GM21447 (cell line): ENCODE measurements at regions not wholly inside any gene's neighbourhood (a gene's known extent, or its start where the extent isn't known, plus 50 kb on each side); places are given as distances from the start of the nearest gene placed in this dataset.

Experiments
- ATAC-seq: cut with Tn5 transposase; IDR thresholded peaks from one replicate; pipeline ENCODE4 v1.9.1; 2021; ENCODE audit not compliant: unreplicated experiment

DNA sequence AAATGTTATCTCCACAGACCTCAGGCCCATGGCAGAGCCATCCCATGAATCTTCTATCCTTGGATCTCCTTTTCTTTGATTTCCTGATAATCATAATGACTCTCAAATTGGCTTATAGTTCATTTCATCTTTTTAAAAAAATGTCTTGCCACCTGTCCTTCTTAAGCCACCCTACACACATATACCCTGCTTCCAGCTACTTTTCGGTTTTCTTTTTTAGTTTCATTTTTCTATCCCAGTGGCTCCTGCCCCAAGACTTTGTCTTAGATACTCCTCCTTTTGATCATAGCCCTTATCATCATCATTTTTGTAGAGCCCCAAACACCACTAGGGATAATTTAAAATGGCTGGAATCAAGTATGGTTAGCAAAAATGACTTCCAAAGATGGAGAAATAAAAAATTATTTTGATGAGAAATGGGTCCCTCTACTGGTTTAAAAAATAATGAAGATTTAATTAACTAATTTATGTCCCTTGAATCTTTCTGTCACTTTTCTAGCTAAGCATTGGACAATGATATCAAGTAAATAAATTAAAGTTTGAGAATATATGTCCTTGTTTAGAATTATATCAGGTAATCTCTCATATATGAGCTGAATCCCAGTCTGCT is 277.3 kb upstream of the SEMA3D start:
- ATAC-seq, result no peak

DNA sequence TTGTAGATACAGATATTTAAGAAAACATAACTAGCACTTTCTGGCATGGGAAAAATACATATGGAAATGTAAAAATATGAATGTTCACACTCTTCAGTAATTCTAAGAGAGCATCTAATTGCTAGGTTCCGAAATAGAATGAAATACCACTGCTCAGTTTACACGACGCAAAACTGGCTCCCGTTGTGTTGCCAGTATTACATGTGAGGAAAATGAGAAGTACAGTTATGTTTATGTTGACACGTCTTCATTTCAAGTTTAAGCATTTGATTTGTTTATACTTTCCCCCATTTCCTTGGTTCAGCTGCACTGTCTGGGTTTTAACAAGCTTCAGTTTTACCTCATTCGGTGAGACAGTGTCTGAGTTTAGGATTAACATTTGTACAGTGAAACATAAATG is 275.8 kb upstream of the SEMA3D start:
- ATAC-seq, result no peak

DNA sequence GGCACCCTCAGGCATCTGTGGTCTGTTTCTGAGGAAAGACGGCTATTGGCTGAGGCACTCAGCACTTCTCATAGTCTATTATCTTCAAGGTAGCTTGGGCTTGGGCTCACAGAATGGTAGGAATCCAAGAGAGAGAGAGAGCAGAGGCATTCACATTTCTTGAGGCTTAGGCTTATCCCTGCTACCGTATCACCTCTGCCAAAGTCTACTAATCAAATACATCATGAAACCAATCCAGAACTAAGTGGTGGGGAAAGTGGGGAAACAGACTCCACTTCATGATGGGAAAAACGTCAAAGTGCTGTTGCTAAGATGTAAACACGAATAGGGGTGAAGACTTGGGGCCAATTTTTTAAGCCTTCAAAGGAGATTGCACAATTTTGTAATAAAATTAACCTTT is 271.1 kb upstream of the SEMA3D start:
- ATAC-seq, result no peak

DNA sequence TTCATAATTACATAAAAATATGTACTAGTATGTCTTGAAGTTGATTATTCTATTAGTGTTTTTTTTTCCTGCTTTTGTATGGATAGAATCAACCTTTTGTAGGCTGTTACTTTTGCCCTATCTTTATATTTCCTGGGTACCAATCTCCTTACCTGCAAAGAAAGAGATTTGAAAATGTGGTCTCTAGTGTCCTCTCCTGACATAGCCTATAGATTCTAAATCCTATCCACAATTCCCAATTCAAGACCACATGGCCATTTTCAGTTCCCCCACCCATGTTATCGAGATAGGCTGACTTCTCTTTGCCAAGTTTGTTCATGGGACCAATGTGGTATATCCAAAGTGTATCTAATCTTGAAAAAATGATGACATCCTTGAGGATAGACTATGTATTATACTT is 269.4 kb upstream of the SEMA3D start:
- no peak for ATAC-seq

DNA sequence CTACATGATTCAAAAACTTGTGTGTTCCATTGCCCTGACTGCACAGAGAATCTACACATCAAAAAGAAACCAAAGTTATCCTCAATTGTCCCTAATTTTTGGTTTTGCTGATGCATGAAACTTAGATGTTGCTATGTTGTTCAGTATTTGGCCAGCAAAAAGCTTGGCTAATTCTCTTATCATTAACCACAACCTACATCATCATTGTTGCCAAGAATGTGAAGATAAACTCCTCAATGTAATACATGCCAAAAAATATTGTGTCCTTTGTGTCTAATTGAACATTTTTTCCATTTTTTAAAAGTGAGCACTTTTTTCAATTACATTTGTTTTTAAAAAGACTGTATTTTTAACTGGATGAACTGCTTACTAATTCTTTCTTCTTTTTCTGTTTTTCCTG is 268.0 kb upstream of the SEMA3D start:
- no peak for ATAC-seq

DNA sequence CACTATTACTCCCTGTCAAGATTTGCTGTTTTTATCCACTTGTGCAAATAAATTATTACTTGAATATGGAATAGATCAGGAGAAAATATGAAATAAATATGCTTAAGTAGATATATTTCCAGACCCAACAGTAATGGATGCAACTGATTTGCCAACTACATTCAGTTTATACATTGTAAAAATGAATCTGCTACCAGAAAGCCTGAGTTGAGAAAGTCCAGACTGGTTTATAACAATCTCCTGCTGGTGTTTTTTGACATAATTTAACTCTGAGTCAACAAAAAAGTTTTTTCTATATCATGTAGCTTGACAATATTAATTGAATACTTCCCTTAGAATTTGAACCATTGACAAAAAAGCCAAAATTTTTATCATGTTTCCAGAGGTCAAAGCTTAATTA is 265.8 kb upstream of the SEMA3D start:
- ATAC-seq, result no peak

DNA sequence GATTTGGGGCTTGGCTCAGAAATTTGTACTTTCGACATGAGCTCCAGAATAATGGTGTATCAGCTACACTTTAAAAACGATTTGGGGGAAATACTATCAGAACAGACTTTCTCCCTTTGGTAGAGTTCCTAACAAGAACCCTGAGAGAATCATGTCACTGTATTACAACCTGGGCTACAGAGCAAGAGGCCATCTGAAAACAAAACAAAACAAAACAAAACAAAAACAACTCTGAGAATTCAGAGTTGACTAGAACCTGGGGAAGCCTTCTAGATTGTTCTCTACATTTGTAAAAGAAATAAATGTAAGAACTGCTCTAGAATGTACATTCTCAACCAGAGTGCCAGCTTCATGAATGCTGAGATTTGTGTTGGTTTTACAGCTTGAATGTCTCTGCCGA is 262.6 kb upstream of the SEMA3D start:
- ATAC-seq, result no peak

DNA sequence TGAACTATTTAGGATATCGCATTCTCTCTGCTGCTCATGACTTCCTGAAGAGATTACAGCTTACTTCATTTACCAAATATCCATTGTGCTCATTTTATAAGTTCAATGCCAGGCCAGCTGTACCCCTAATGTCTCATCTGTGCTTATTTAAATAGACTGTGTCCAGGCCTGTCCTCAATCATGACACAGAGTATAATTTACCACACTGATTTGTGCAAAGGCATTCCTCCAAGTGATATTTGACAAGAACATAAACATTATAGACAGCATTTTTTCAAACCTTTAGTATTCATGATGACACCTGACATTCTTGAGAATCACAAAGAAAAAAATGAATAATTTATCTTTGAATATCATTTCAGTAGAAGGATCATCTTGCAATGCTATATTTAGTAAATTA is 260.1 kb upstream of the SEMA3D start:
- ATAC-seq, result no peak

DNA sequence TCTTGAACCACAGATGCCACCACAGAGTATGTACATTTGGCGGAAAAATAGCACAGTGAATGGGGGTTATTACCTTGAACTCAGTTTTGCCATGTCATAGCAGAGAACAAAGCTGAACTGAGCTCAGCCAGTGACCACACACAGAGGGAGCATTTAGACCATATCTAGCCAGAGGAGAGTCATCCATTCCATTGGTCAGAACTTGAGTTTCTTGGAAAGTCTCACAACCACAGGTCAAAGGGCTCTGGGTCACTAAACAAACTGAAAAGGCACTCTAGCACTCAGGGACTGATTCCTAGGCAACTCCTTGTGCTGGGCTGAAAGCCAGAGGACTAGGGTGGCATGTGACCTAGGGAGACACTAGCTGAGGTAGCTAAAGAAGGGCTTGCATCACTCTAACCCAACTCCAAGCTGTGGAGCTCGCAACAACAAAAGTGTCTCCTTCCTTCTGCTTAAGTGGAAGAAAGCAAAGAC is 239.7 kb upstream of the SEMA3D start:
- no peak for ATAC-seq

DNA sequence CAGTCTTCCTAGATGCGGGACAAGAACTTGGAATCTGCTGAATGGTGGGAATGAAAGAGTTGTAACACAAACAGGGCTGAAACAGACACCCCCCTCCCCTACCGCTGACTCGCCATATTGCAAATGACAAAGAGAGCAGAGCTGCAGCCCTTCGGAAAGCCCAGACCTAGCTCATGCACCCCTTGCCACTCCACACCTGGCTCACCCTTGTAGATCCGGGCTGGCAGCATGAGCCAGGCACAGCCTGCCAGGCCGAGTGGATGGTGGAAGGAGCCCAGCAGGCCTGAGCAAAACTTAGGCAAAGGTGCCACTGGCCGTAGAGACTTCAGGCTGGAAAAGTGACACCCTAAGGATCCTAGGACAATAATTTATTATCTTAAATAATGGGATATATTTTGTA is 237.4 kb upstream of the SEMA3D start:
- ATAC-seq, result no peak

DNA sequence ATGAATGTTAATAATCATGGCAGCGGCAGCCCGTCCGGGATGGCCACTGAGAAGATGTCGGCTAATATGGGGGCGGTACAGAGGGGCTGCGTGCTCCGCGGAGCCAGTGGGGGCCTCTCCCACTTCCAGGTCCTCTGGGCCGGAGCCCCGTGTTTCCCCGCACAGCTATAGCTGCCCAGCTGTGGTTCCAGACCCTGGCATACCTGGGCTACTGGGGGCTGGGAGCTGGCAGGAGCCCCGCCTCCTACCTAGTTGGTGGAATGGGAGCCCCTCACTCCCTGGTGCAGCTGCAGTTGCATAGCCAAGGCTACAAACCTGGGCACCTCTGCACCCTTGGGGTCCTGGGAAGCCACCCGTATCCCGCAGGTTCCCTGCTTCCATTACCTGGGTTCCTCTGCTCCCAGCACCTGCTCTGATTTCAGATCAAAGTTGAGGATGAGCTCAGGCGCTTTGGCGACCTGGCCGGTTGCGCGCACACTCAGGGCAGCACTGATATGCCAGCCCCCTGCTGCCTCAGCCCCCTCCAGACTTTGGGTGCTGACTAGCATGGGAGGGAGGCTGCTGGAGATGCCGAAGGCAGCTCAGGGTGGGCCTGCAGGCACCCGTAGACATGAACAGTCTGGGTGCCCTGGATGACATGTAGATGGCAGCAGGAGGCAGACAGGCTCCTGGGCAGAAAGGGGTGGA is 236.5 kb upstream of the SEMA3D start:
- ATAC-seq, result no peak

DNA sequence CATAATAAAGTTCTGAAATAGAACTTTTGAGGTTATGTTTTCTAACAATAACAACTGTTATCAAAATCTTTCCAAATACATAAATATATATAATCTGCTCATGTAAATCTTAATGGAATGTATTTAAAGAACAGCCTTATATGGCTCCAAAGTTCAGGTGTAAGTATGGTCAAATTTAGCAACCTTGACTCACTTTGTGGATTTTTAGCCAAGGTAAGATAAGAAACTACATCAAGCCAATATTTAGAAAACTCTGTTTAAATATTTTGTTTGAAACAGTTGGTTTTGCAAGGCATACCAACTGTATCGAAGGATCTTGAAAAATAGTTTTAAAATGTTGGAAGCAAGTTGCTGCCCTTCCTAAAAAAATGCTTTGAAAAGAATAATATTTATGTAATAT is 228.9 kb upstream of the SEMA3D start:
- ATAC-seq, result no peak

DNA sequence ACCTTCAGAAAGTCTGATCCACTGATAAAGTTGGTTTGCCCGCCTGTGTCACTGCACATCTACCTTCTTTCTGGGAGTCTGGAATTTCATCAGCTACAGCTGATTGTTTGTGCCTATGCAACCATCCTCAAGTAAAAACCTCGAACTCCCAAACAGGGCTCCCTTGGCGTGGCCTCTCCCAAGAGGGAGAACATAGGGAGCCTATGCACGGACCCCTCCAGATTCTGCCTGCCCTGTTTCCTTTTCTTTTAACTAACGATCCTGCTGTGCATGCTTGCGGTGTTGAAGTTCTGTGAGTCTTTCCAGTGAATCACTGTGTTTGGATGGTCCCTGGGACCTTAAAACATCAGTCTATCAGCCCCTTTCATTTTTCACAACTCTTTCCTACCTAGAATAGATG is 226.9 kb upstream of the SEMA3D start:
- no peak for ATAC-seq

DNA sequence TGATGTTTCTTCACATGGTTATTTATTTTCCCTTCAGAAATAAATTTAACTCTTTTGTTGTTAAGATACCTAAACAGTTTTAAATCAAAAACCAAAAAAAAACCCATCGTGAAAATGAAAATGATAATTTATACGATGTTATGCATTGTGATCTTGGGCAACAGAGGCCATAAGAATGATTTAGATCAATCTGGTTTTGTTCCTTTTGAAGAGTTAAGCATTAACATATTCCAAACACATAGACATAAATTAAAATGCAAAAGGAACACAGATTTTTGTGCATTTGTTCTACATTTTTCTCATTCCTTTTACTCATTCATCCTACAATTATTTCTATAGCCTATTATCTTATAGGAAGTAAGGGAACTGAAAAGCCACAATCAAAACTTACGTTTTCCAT is 226.1 kb upstream of the SEMA3D start:
- no peak for ATAC-seq

DNA sequence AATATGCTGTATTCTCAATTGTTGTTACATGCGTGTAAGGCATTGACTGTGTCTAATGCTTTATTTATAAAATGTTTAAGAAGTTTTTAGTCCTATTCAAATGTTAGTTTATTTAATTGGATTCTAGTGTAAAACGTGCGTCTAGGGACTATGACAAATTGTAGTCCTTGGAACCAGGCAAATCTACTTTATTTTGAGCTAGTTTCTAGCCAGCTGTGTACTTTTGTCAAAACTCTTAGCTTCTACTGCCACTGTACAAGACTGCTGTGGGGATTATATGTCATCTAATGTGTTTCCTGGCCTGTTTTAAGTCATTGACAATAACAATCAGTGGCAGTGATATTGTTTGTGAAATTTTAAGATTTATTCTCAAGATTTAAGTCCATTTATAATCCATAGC is 220.5 kb upstream of the SEMA3D start:
- no peak for ATAC-seq

DNA sequence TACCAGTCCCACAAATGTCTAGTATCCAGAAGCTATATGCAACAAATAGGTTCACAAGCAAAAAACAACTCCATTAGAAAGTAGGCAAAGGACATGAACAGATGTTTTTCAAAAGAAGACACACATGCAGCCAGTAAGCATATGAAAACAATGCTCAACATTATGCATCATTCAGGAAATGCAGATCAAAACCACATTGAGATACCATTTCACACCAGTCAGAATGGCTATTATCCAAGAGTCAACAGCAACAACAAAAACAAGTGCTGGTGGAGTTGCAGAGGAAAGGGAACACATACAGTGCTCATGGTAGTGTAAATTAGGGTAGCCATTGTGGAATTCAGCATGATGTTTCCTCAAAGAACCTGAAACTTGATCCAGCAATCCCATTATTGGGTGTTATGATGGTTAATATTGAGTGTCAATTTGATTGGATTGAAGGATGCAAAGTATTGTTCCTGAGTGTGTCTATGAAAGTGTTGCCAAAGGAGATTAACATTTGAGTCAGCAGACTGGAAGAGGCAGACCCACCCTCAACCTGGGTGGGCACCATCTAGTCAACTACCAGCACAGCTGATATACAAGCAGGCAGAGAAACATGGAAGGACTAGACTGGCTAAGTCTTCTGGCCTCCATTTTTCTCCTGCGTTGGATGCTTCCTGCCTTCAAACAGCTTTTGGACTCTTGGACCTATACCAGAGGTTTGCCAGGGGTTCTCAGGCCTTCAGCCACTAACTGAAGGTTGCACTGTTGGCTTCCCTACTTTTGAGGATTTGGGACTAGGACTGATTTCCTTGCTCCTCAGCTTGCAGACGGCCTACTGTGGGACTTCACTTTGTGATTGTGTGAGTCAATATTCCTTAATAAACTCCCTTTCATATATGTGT is 218.4 kb upstream of the SEMA3D start:
- ATAC-seq, result no peak

DNA sequence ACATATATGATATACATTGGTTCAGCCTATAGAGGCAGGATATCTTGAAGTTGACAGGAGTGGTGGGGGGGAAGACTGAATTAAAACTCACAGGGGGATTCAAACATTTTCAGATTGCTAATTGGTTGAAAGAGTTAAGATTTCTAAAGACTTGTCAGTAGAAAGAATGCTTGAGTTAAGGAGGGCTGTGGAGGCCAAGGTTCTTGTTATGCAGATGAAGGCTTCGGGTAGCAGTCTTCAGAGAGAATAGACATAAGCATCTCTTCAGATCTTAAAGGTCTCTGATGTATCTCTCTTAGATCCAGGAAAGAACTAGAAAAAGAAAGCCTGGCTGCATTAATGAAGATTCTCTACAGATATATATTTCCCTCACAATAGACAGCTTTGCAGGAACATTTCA is 209.8 kb upstream of the SEMA3D start:
- no peak for ATAC-seq

DNA sequence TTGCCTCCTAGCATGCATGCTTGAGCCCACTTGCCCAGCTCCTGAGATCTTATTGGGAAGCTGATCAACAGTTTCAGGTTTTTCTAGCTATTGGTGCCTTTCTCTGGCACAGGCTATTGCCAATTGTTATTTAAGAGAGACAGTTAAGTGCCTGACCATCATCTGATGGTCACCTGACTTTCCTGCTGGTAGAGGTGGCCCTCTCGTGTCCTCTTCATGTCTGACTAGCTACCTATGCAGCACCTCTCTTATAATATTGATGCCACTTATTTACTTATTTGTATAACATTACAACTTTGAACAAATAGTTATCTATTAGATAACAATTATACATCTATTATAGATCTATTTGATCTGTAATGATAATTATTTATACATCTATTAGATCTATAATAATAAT is 205.9 kb upstream of the SEMA3D start:
- no peak for ATAC-seq

DNA sequence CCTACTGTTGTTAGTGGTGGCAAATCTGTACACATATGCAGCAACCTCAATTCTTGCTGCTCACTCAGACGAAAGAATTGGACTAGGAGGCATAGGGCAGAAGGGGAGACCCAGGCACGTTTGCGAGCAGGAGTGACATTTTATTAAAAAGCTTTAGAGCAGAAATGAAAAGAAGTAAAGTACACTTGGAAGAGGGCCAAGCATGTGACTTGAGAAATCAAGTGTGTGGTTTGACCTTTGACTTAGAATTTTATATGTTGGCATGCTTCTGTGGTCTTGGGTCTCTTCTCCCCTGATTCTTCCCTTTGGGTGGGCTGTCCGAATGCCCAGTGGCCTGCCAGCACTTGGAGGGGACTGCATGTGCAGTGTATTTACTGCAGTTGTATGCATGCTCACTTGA is 205.5 kb upstream of the SEMA3D start:
- no peak for ATAC-seq

DNA sequence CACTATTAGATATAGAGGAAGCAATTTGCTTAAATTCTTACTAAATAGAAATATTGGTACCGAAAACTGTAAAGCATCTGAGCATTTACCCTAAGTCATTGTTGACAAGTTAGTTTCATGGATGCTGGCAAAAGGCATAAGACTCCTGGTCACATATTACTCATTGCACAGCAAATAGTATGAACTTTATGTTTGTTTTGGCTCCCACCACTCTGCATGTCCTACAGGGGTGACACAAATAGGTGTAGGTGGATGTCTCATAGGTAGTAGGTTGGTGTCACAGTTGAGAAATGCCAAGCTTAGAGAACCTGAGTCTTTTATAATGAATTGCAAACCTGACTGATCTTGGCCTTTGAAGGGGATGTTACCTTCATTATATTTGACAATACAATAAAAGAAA is 199.6 kb upstream of the SEMA3D start:
- no peak for ATAC-seq

DNA sequence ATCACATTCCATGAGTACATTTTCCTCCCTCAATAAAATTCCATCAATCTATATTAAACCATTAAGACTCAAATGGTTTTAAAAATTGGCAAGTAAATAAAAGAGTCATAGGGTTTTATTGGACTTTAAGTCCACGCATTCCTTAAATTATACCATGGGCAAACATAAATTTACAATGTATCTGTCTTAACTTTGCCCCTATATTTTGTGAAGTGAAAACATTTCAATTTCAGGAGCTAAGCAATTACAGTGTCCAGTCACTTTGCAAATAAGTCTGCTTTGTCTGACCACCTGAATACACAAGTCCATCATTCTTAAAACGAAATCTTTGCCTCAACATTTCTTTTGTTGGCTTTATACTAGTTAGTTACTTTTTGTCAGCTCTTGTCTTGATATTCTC is 197.5 kb upstream of the SEMA3D start:
- ATAC-seq, result no peak

DNA sequence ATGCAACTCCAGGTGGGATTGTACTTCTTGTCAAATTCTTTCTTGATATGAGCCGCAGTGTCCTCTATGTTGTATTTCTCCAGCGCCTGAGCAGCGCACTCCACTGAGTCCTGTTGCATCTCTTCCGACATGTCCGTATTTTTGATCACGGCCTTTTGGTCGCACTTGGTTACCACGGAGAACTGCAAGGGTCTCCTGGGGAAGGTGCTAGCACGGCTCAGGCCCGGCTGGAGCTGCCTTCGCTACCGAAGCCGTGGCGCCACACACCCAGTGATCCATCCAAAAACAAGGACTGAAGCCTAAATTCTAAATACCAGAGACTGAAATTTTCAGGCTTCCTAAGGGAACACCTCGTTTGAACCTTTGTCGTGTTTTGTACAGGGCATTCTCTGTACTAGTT is 194.4 kb upstream of the SEMA3D start:
- no peak for ATAC-seq
